ENCODE measurements at regions not wholly inside any gene's neighbourhood (a gene's known extent, or its start where the extent isn't known, plus 50 kb on each side); places are given as distances from the start of the nearest gene placed in this dataset.

- no peak for TF ChIP-seq POLR2A (IDR thresholded peaks at IDR 0.05)
- TF ChIP-seq CTCF (IDR thresholded peaks at IDR 0.05) = no peak
Measured at GRCh38 chr21:39118604-39119215, 64.5 kb downstream of the PSMG1 start.

Measured in lower leg skin (tissue), 3 donors.